Neural crest cell (in vitro differentiated cells): ENCODE measurements at regions not wholly inside any gene's neighbourhood (a gene's known extent, or its start where the extent isn't known, plus 50 kb on each side); places are given as distances from the start of the nearest gene placed in this dataset.

Source experiments
- DNase-seq: peaks from one replicate; pipeline ENCODE4 v3.0.0; 2021; ENCODE audit warnings: low read depth, mixed read lengths, low spot score
- H3K27ac Mint-ChIP-seq: one replicate; pipeline ENCODE4 v1.8.0; 2021; ENCODE audit warnings: mild to moderate bottlenecking, mixed read lengths; ENCODE audit not compliant: unreplicated experiment
- H3K27me3 Mint-ChIP-seq: 2 replicates; pipeline ENCODE4 v1.8.0; 2021; ENCODE audit warnings: low read depth, mild to moderate bottlenecking, mixed read lengths
- H3K36me3 Mint-ChIP-seq: 2 replicates; pipeline ENCODE4 v1.8.0; 2021; ENCODE audit warnings: low read depth, mild to moderate bottlenecking, mixed read lengths
- H3K4me1 Mint-ChIP-seq: 2 replicates; pipeline ENCODE4 v1.8.0; 2021; ENCODE audit warnings: mixed read lengths
- H3K4me3 Mint-ChIP-seq: one replicate; pipeline ENCODE4 v1.8.0; 2021; ENCODE audit warnings: mild to moderate bottlenecking, mixed read lengths
- H3K9me3 Mint-ChIP-seq: 2 replicates; pipeline ENCODE4 v1.8.0; 2021; ENCODE audit warnings: mixed read lengths
- TF ChIP-seq, protein P1 (sequence below): fragments of 200-600 bp; sonication (generic); conservative IDR thresholded peaks from 2 replicates; pipeline ENCODE4 v1.5.0; 2021; ENCODE audit warnings: antibody characterized with exemption, mild to moderate bottlenecking

DNA sequence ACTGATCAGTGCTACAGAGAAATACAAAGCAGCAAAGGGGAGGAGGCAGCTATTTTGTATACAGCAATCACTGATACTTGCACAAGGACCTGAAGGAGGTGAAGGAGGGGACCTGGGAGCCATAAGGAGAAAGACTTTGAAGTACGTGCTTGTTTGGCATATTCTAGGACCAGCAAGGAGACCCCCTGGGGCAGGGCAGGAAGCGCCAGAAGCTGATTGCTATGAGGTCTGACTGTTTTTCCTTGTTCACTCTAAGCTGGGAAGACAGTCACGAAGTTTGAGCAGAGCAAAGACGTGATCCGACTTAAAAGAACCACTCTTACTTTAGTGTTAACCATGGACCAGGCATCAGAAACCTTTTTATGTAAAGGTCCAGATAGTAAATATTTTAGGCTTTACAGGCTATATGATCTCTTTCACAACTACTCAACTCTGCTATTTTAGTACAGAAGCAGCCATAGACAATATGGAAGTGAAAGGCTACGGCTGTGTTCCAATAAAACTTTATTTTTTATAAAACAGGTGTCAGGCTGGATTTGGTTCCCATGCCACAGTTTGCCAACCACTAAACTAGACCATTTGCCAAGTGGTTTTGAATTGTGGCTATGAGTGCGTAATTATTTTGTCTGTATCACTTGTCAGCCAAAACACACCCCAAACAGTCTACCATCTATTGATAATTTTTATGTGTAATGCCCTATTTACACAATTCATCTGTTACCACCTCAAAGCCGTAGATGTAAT lies 217.9 kb downstream of the PRL start:
- Mint-ChIP-seq H3K4me1 (peaks cover 10% of the 10 kb centered on the region), H3K27ac (no peak overlapping the region), H3K9me3 (no peaks in the 10 kb centered on the region), H3K36me3 (peaks cover 14% of the 10 kb centered on the region), H3K4me3 (no peak overlapping the region), H3K27me3 (no peaks in the 10 kb centered on the region)
- no peak for DNase-seq
- TF ChIP-seq, protein P1, sequence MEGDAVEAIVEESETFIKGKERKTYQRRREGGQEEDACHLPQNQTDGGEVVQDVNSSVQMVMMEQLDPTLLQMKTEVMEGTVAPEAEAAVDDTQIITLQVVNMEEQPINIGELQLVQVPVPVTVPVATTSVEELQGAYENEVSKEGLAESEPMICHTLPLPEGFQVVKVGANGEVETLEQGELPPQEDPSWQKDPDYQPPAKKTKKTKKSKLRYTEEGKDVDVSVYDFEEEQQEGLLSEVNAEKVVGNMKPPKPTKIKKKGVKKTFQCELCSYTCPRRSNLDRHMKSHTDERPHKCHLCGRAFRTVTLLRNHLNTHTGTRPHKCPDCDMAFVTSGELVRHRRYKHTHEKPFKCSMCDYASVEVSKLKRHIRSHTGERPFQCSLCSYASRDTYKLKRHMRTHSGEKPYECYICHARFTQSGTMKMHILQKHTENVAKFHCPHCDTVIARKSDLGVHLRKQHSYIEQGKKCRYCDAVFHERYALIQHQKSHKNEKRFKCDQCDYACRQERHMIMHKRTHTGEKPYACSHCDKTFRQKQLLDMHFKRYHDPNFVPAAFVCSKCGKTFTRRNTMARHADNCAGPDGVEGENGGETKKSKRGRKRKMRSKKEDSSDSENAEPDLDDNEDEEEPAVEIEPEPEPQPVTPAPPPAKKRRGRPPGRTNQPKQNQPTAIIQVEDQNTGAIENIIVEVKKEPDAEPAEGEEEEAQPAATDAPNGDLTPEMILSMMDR, result no peak

DNA sequence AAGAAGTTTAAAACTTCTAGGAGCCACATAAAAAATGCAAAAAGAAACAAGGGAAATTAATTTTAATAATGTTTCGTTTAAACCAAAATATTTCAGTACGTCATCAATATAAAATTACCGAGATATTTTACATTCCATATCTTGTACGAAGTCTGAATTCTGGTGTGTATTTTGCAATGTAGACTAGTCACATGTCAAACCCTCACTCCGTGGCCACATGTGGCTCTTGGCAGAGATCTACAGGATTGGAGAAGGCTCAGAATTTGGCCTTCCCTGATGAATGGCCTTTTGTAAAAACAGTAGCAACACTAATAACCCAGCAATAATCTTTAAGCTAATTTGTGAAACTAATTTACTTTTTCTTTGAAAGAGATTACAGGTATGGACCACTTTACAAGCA lies 217.1 kb downstream of the PRL start:
- Mint-ChIP-seq H3K4me1 (peaks cover 7% of the 10 kb centered on the region), H3K9me3 (no peaks in the 10 kb centered on the region), H3K4me3 (no peak overlapping the region), H3K27me3 (no peaks in the 10 kb centered on the region), H3K36me3 (peaks cover 6% of the 10 kb centered on the region), H3K27ac (no peak overlapping the region)
- TF ChIP-seq, protein P1, result no peak
- no peak for DNase-seq

DNA sequence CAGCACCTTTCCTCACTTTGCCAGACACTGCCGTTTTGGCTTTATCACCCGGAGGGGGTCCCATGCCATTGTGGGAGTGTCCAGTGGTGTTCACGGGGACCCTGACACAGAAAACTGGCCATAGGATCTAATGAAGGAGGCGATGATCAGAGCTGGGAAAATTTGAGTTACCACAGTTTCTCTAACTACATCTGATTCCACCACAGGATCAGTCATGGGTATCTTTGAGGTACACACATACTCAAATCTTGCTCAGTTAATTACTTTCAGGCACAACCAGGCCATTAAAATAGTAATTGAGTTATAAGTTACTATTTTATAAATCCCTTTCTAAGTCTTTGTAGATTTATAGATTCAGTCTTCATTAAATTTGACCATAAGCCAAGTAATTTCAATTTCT lies 215.1 kb downstream of the PRL start:
- H3K4me1 Mint-ChIP-seq, result peaks cover 7% of the 10 kb centered on the region
- H3K36me3 Mint-ChIP-seq, result peaks cover 14% of the 10 kb centered on the region
- H3K4me3 Mint-ChIP-seq, result no peak overlapping the region
- H3K9me3 Mint-ChIP-seq, result peaks cover 10% of the 10 kb centered on the region
- TF ChIP-seq, protein P1, result no peak
- DNase-seq, result no peak
- no peak overlapping the region for H3K27ac Mint-ChIP-seq
- H3K27me3 Mint-ChIP-seq, result no peaks in the 10 kb centered on the region

DNA sequence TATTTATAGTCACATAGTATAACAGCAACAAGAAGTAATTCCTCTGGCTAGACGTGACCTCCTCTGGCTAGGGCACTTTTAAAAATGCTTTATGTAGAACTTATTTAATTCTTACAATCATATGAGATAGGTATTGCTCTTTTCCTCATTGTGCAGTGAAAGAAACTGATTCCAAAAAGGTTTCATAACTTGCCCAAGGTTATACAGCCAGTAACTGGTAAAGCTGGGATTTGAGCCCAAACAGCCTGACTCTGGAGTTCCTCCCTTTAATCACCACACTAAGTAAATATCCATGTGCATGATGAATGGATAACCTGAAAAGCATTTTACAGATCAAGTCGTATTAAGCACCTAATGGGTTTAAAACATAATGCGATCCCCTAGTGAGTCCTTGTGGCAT lies 214.6 kb downstream of the PRL start:
- no peak for DNase-seq
- Mint-ChIP-seq H3K4me1 (peaks cover 7% of the 10 kb centered on the region), H3K4me3 (no peak overlapping the region), H3K36me3 (peaks cover 14% of the 10 kb centered on the region), H3K9me3 (peaks cover 10% of the 10 kb centered on the region), H3K27ac (no peak overlapping the region), H3K27me3 (no peaks in the 10 kb centered on the region)
- TF ChIP-seq, protein P1, result no peak

DNA sequence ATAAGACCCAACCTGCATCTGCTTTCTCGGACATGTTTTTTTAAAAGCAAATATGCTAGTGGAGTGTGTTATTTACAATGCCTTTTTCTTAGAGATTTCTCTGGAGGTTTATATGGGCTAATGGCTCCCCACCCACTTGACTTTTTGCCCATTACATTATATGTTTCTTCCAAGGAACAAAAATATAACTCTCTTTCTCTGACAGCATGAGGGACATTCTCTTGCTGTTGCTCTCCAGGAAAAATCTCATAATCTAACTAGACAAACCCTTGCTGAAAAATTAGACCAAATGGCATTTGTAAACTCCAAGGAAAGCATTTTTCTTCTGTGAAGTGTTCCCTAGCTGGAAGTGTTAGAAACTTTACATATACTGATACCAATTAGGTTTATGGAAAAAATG lies 213.7 kb downstream of the PRL start:
- no peak for DNase-seq
- no peak overlapping the region for H3K4me3 Mint-ChIP-seq
- TF ChIP-seq, protein P1, result no peak
- H3K9me3 Mint-ChIP-seq, result peaks cover 10% of the 10 kb centered on the region
- H3K27me3 Mint-ChIP-seq, result no peaks in the 10 kb centered on the region
- peaks cover 7% of the 10 kb centered on the region for H3K4me1 Mint-ChIP-seq
- no peak overlapping the region for H3K27ac Mint-ChIP-seq
- peaks cover 14% of the 10 kb centered on the region for H3K36me3 Mint-ChIP-seq
